WTC11 (cell line): ENCODE measurements at regions not wholly inside any gene's neighbourhood (a gene's known extent, or its start where the extent isn't known, plus 50 kb on each side); places are given as distances from the start of the nearest gene placed in this dataset.
"Not testable (repeated sequence)": the region's sequence is repeated elsewhere in the genome, so short reads cannot be mapped to it uniquely, and the experiment has no call there.

Experiments used
- ATAC-seq: fragments of 200-7000 bp; cut with Tn5 transposase; 2 replicates; pipeline ENCODE4 v1.10.0; 2021; ENCODE audit warnings: mild to moderate bottlenecking, moderate library complexity
- CTCF ChIA-PET: fragments of 300-600 bp; sonication (Branson Sonifier 250); formaldehyde crosslinking; loops from one replicate; lab custom pipeline; 2021; ENCODE audit warnings: antibody characterized with exemption; lab: Charles Lee
- POLR2A ChIA-PET: fragments of 350-600 bp; sonication (Branson Sonifier 250); formaldehyde crosslinking; loops from one replicate; lab custom pipeline; 2021; ENCODE audit warnings: antibody characterized with exemption; lab: Charles Lee
- DNase-seq: peaks from one replicate; pipeline ENCODE4 v3.0.0; 2021; ENCODE audit warnings: low spot score
- H3K27ac Mint-ChIP-seq: 2 replicates; pipeline ENCODE4 v1.8.0; 2021; ENCODE audit warnings: mixed read lengths
- H3K27me3 Mint-ChIP-seq: 2 replicates; pipeline ENCODE4 v1.8.0; 2021; ENCODE audit warnings: low read depth, mild to moderate bottlenecking, moderate library complexity, mixed read lengths
- H3K36me3 Mint-ChIP-seq: 2 replicates; pipeline ENCODE4 v1.8.0; 2021; ENCODE audit warnings: mixed read lengths
- H3K4me1 Mint-ChIP-seq: 2 replicates; pipeline ENCODE4 v1.8.0; 2022; ENCODE audit warnings: mixed read lengths
- H3K4me3 Mint-ChIP-seq: 2 replicates; pipeline ENCODE4 v1.8.0; 2021; ENCODE audit warnings: mild to moderate bottlenecking, moderate library complexity, mixed read lengths
- H3K9me3 Mint-ChIP-seq: 2 replicates; pipeline ENCODE4 v1.8.0; 2021; ENCODE audit warnings: mixed read lengths
- AR ChIP-seq: fragments of 250-450 bp; sonication (Bioruptor Pico); IDR thresholded peaks from 2 replicates; pipeline ENCODE4 v1.9.0; 2021; ENCODE audit warnings: mild to moderate bottlenecking
- E2F4 ChIP-seq: sonication (generic); formaldehyde crosslinking; IDR thresholded peaks from 2 replicates; pipeline ENCODE4 v1.8.1; 2022; ENCODE audit warnings: low read depth, mild to moderate bottlenecking, moderate library complexity, missing genetic modification reagents, borderline replicate concordance
- E2F5 ChIP-seq: sonication (generic); formaldehyde crosslinking; IDR thresholded peaks from 2 replicates; pipeline ENCODE4 v1.8.1; 2022; ENCODE audit warnings: mild to moderate bottlenecking, moderate library complexity, missing genetic modification reagents
- GTF2I ChIP-seq: fragments of 250-450 bp; sonication (Bioruptor Pico); conservative IDR thresholded peaks from 2 replicates; pipeline ENCODE4 v1.4.0; 2021; ENCODE audit warnings: mild to moderate bottlenecking
- IRF2 ChIP-seq: sonication (generic); formaldehyde crosslinking; IDR thresholded peaks from 2 replicates; pipeline ENCODE4 v1.8.0; 2022; ENCODE audit warnings: low read depth, missing genetic modification reagents, borderline replicate concordance
- JAZF1 ChIP-seq: fragments of 250-450 bp; sonication (Bioruptor Pico); IDR thresholded peaks from 2 replicates; pipeline ENCODE4 v1.9.0; 2021; ENCODE audit warnings: moderate library complexity, mild to moderate bottlenecking, inconsistent platforms
- MAX ChIP-seq: sonication (generic); formaldehyde crosslinking; IDR thresholded peaks from 2 replicates; pipeline ENCODE4 v1.8.0; 2022; ENCODE audit warnings: mild to moderate bottlenecking, missing genetic modification reagents
- MLX ChIP-seq: sonication (generic); formaldehyde crosslinking; IDR thresholded peaks from 2 replicates; pipeline ENCODE4 v1.8.1; 2023; ENCODE audit warnings: mild to moderate bottlenecking, missing genetic modification reagents, moderate library complexity
- NR1H2 ChIP-seq: sonication (generic); formaldehyde crosslinking; IDR thresholded peaks from 2 replicates; pipeline ENCODE4 v1.9.0; 2021; ENCODE audit warnings: mild to moderate bottlenecking, moderate library complexity, missing genetic modification reagents
- RORB ChIP-seq: fragments of 250-450 bp; sonication (Bioruptor Pico); IDR thresholded peaks from 2 replicates; pipeline ENCODE4 v1.9.0; 2021; ENCODE audit warnings: mild to moderate bottlenecking
- SMAD3 ChIP-seq: sonication (generic); formaldehyde crosslinking; IDR thresholded peaks from 2 replicates; pipeline ENCODE4 v1.8.0; 2022; ENCODE audit warnings: missing genetic modification reagents, mild to moderate bottlenecking, borderline replicate concordance
- TEAD1 ChIP-seq: sonication (generic); formaldehyde crosslinking; IDR thresholded peaks from 2 replicates; pipeline ENCODE4 v1.8.0; 2022; ENCODE audit warnings: mild to moderate bottlenecking, missing genetic modification reagents
- USF1 ChIP-seq: sonication (generic); formaldehyde crosslinking; IDR thresholded peaks from 2 replicates; pipeline ENCODE4 v1.8.0; 2022; ENCODE audit warnings: mild to moderate bottlenecking, missing genetic modification reagents
- ZNF281 ChIP-seq: sonication (generic); formaldehyde crosslinking; IDR thresholded peaks from 2 replicates; pipeline ENCODE4 v1.8.0; 2023; ENCODE audit warnings: mild to moderate bottlenecking, missing genetic modification reagents
- ZNF423 ChIP-seq: fragments of 250-450 bp; sonication (Bioruptor Pico); IDR thresholded peaks from 2 replicates; pipeline ENCODE4 v2.1.2; 2022; ENCODE audit warnings: mild to moderate bottlenecking, moderate library complexity
- ZNF425 ChIP-seq: fragments of 250-450 bp; sonication (Bioruptor Pico); conservative IDR thresholded peaks from 2 replicates; pipeline ENCODE4 v1.9.0; 2021; ENCODE audit warnings: mild to moderate bottlenecking
- ZNF512 ChIP-seq: sonication (generic); formaldehyde crosslinking; IDR thresholded peaks from 2 replicates; pipeline ENCODE4 v1.8.1; 2022; ENCODE audit warnings: missing genetic modification reagents, borderline replicate concordance

GRCh38 chr9:135283671-135284070 lies 195.9 kb upstream of the PPP1R26 start (continued):
- TF ChIP-seq ZNF512 (CRISPR knock-in tag) (no peak), GTF2I (CRISPR knock-in tag) (no peak), E2F4 (no peak), ZNF425 (CRISPR knock-in tag) (no peak)
- TF ChIP-seq, all 79 proteins: peak for 0

GRCh38 chr9:135284386-135285134 lies 195.0 kb upstream of the PPP1R26 start:
- ATAC-seq (no peak), DNase-seq (no peak)
- Mint-ChIP-seq H3K4me3 (no peak overlapping the region), H3K36me3 (peaks cover 5% of the 10 kb centered on the region; the same call in 1 of the 2 replicates), H3K9me3 (peaks cover 7% of the 10 kb centered on the region), H3K27me3 (no peaks in the 10 kb centered on the region), H3K27ac (peak overlapping the region; percentile 47; the same call in 1 of the 2 replicates), H3K4me1 (peaks cover 4% of the 10 kb centered on the region; the same call in 1 of the 2 replicates)
- ChIA-PET POLR2A (no interaction called here), CTCF (no interaction called here)
- TF ChIP-seq ZNF281 (CRISPR knock-in tag) (no peak), TEAD1 (CRISPR knock-in tag) (no peak), NR1H2 (no peak), SMAD3 (CRISPR knock-in tag) (no peak), RORB (CRISPR knock-in tag) (no peak), AR (CRISPR knock-in tag) (no peak), IRF2 (no peak), MAX (no peak), MLX (CRISPR knock-in tag) (no peak), ZNF423 (no peak), E2F5 (CRISPR knock-in tag) (no peak), JAZF1 (CRISPR knock-in tag) (no peak), USF1 (no peak)

GRCh38 chr9:135286187-135286925 lies 193.2 kb upstream of the PPP1R26 start:
- H3K36me3 Mint-ChIP-seq, H3K27me3 Mint-ChIP-seq, DNase-seq, ATAC-seq, POLR2A ChIA-PET, H3K4me3 Mint-ChIP-seq, H3K9me3 Mint-ChIP-seq: not testable (repeated sequence)
- CTCF ChIA-PET: interaction anchor here (0.5 kb wide), 1 partner anchor 78 kb away, joined by 4 read pairs; no protein-coding TSS in a partner anchor
- Mint-ChIP-seq H3K27ac (peak overlapping the region; percentile 79; the same call in 1 of the 2 replicates), H3K4me1 (peaks cover 15% of the 10 kb centered on the region)
